H9 (cell line): ENCODE measurements at regions not wholly inside any gene's neighbourhood (a gene's known extent, or its start where the extent isn't known, plus 50 kb on each side); places are given as distances from the start of the nearest gene placed in this dataset.

Source experiments
- DNase-seq: peaks from one replicate; pipeline ENCODE4 v3.0.0-alpha.2; 2017
- H2AFZ ChIP-seq: one replicate; pipeline ENCODE4 v1.6.1; 2013; ENCODE audit warnings: mild to moderate bottlenecking, low read length, control low read depth, moderate library complexity
- H2AK5ac ChIP-seq: 2 replicates; pipeline ENCODE4 v1.6.1; 2013; ENCODE audit warnings: low read length, control low read depth, mixed read lengths; ENCODE audit not compliant: insufficient read length
- H2BK120ac ChIP-seq: one replicate; pipeline ENCODE4 v1.6.1; 2013; ENCODE audit warnings: low read depth, mild to moderate bottlenecking, low read length, control low read depth, inconsistent platforms; ENCODE audit not compliant: poor library complexity, severe bottlenecking
- H2BK12ac ChIP-seq: 2 replicates; pipeline ENCODE4 v1.6.1; 2013; ENCODE audit warnings: low read length, control low read depth, mixed read lengths, low read depth; ENCODE audit not compliant: insufficient read length
- H2BK15ac ChIP-seq: 2 replicates; pipeline ENCODE4 v1.6.1; 2013; ENCODE audit warnings: low read depth, low read length, control low read depth
- H2BK20ac ChIP-seq: one replicate; pipeline ENCODE4 v1.6.1; 2013; ENCODE audit warnings: low read depth, mild to moderate bottlenecking, low read length, control low read depth, inconsistent platforms; ENCODE audit not compliant: poor library complexity, severe bottlenecking
- H2BK5ac ChIP-seq: 2 replicates; pipeline ENCODE4 v1.6.1; 2013; ENCODE audit warnings: low read length, control low read depth, mixed read lengths; ENCODE audit not compliant: insufficient read length
- H3K14ac ChIP-seq: 2 replicates; pipeline ENCODE4 v1.6.1; 2013; ENCODE audit warnings: low read length, control low read depth; ENCODE audit not compliant: insufficient read depth
- H3K18ac ChIP-seq: 2 replicates; pipeline ENCODE4 v1.6.1; 2013; ENCODE audit warnings: low read depth, mild to moderate bottlenecking, mixed read lengths, low read length, control low read depth; ENCODE audit not compliant: insufficient read length
- H3K23ac ChIP-seq: 2 replicates; pipeline ENCODE4 v1.6.1; 2013; ENCODE audit warnings: low read length, control low read depth, mixed read lengths, low read depth; ENCODE audit not compliant: insufficient read length
- H3K23me2 ChIP-seq: 2 replicates; pipeline ENCODE4 v1.6.1; 2013; ENCODE audit warnings: low read depth, mild to moderate bottlenecking, mixed read lengths, low read length, control low read depth; ENCODE audit not compliant: insufficient read length, poor library complexity, severe bottlenecking
- H3K27ac ChIP-seq: 2 replicates; pipeline ENCODE4 v1.5.1; 2013; ENCODE audit warnings: low read length, control low read depth, mixed read lengths, low read depth; ENCODE audit not compliant: insufficient read length
- H3K27me3 ChIP-seq: 2 replicates; pipeline ENCODE4 v1.6.1; 2013; ENCODE audit warnings: low read length, control low read depth, inconsistent platforms; ENCODE audit not compliant: insufficient read depth
- H3K4ac ChIP-seq: 2 replicates; pipeline ENCODE4 v1.6.1; 2013; ENCODE audit warnings: low read depth, mild to moderate bottlenecking, control low read depth, inconsistent platforms, low read length, moderate library complexity
- H3K4me1 ChIP-seq: 2 replicates; pipeline ENCODE4 v1.6.1; 2013; ENCODE audit warnings: low read length, control low read depth, inconsistent platforms; ENCODE audit not compliant: insufficient read depth
- H3K4me2 ChIP-seq: 2 replicates; pipeline ENCODE4 v1.6.1; 2013; ENCODE audit warnings: low read length, control low read depth, mixed read lengths; ENCODE audit not compliant: insufficient read length, insufficient read depth
- H3K56ac ChIP-seq: 2 replicates; pipeline ENCODE4 v1.6.1; 2013; ENCODE audit warnings: low read depth, mild to moderate bottlenecking, mixed read lengths, low read length, control low read depth; ENCODE audit not compliant: insufficient read length
- H3K79me1 ChIP-seq: 2 replicates; pipeline ENCODE4 v1.6.1; 2013; ENCODE audit warnings: low read depth, mild to moderate bottlenecking, moderate library complexity, low read length, control low read depth, inconsistent platforms; ENCODE audit not compliant: insufficient read depth, poor library complexity, severe bottlenecking
- H3K79me2 ChIP-seq: 2 replicates; pipeline ENCODE4 v1.6.1; 2013; ENCODE audit warnings: low read length, control low read depth, inconsistent platforms; ENCODE audit not compliant: insufficient read depth
- H3K9ac ChIP-seq: 2 replicates; pipeline ENCODE4 v1.6.1; 2013; ENCODE audit warnings: low read length, control low read depth, mixed read lengths; ENCODE audit not compliant: insufficient read length; ENCODE audit errors: extremely low read depth
- H3K9me3 ChIP-seq: one replicate; pipeline ENCODE4 v1.6.1; 2013; ENCODE audit warnings: low read depth, low read length, inconsistent platforms; ENCODE audit not compliant: control insufficient read depth
- H3T11ph ChIP-seq: one replicate; pipeline ENCODE4 v1.6.1; 2013; ENCODE audit warnings: mild to moderate bottlenecking, low read length, control low read depth, inconsistent platforms
- H4K20me1 ChIP-seq: one replicate; pipeline ENCODE4 v1.6.1; 2013; ENCODE audit not compliant: control insufficient read depth, insufficient read length, insufficient read depth
- H4K5ac ChIP-seq: 2 replicates; pipeline ENCODE4 v1.6.1; 2013; ENCODE audit warnings: low read depth, mild to moderate bottlenecking, mixed read lengths, low read length, control low read depth; ENCODE audit not compliant: insufficient read length
- H4K8ac ChIP-seq: replicated peaks from 2 replicates; pipeline ENCODE4 v1.6.1; 2013; ENCODE audit warnings: low read length, control low read depth, mixed read lengths, low read depth; ENCODE audit not compliant: insufficient read length
- H4K91ac ChIP-seq: 2 replicates; pipeline ENCODE4 v1.6.1; 2013; ENCODE audit warnings: low read depth, mild to moderate bottlenecking, moderate library complexity, mixed read lengths, low read length, control low read depth; ENCODE audit not compliant: insufficient read length
- H3K27ac Mint-ChIP-seq, 3 experiments: 2 replicates in 2 of 3; 3 replicates in 1 of 3; pipeline ENCODE4 v1.8.0; 2020 to 2021; ENCODE audit warnings: mixed read lengths in 3 of 3, mild to moderate bottlenecking in 1 of 3, moderate library complexity in 1 of 3
- H3K27me3 Mint-ChIP-seq: 2 replicates; pipeline ENCODE4 v1.8.0; 2021; ENCODE audit warnings: low read depth, mild to moderate bottlenecking, moderate library complexity, mixed read lengths
- H3K36me3 Mint-ChIP-seq, 3 experiments: 2 replicates in 2 of 3; 3 replicates in 1 of 3; pipeline ENCODE4 v1.8.0; 2020 to 2021; ENCODE audit warnings: low read depth in 3 of 3, mixed read lengths in 3 of 3; ENCODE audit not compliant: insufficient read depth in 1 of 3
- H3K4me1 Mint-ChIP-seq, 2 experiments: 2 replicates each; pipeline ENCODE4 v1.8.0; 2020; ENCODE audit warnings: mixed read lengths in 2 of 2
- H3K4me3 Mint-ChIP-seq, 2 experiments: 2 replicates in 1 of 2; 3 replicates in 1 of 2; pipeline ENCODE4 v1.8.0; 2020 to 2021; ENCODE audit warnings: mild to moderate bottlenecking in 2 of 2, mixed read lengths in 2 of 2, moderate library complexity in 1 of 2
- H3K9me3 Mint-ChIP-seq, 2 experiments: 2 replicates in 1 of 2; 3 replicates in 1 of 2; pipeline ENCODE4 v1.8.0; 2020; ENCODE audit warnings: mild to moderate bottlenecking in 2 of 2, mixed read lengths in 2 of 2, moderate library complexity in 1 of 2
- CTCF ChIP-seq: fragments of 200-600 bp; sonication (generic); conservative IDR thresholded peaks from 3 replicates; pipeline ENCODE4 v1.8.0; 2021; ENCODE audit warnings: antibody characterized with exemption, mild to moderate bottlenecking
- WGBS: extraction: QIAGEN DNeasy Blood & Tissue Kit; methylation state at CpG from one replicate; pipeline ENCODE4 v1.1.7; 2013; ENCODE audit warnings: missing lambda C conversion rate, low lambda C conversion rate, mixed read lengths; ENCODE audit not compliant: insufficient read length; ENCODE audit errors: extremely low coverage; 5-methylcytosine and 5-hydroxymethylcytosine counted together

- Histone ChIP-seq H4K20me1 (no peaks in the 10 kb centered on the region), H4K8ac (no peak overlapping the region), H3K4me2 (no peak overlapping the region), H3K56ac (no peak overlapping the region), H3K18ac (no peak overlapping the region), H3K9me3 (no peaks in the 10 kb centered on the region), H3K9ac (no peak overlapping the region), H3K27ac (no peak overlapping the region), H3K27me3 (peaks cover 38% of the 10 kb centered on the region), H3K4me1 (no peaks in the 10 kb centered on the region), H2BK5ac (no peak overlapping the region), H2AFZ (no peak overlapping the region), H3T11ph (no peak overlapping the region), H3K4ac (no peak overlapping the region), H3K23me2 (no peaks in the 10 kb centered on the region), H2AK5ac (no peak overlapping the region), H4K91ac (no peak overlapping the region), H2BK15ac (no peak overlapping the region), H3K23ac (no peak overlapping the region), H3K79me1 (no peaks in the 10 kb centered on the region), H2BK20ac (no peak overlapping the region), H3K14ac (no peak overlapping the region), H2BK120ac (no peak overlapping the region), H2BK12ac (no peak overlapping the region), H4K5ac (no peak overlapping the region), H3K79me2 (no peaks in the 10 kb centered on the region)
- no peak for TF ChIP-seq CTCF
- H3K9me3 Mint-ChIP-seq, result peaks cover 0 to 2% of the 10 kb centered on the region in 2 experiments; a peak in 2 of 5 replicates
- no peak overlapping the region for H3K4me3 Mint-ChIP-seq
- DNase-seq, result no peak
- peaks cover 98% of the 10 kb centered on the region for H3K27me3 Mint-ChIP-seq
- no peak overlapping the region for H3K27ac Mint-ChIP-seq
- H3K36me3 Mint-ChIP-seq, result no peaks in the 10 kb centered on the region
- H3K4me1 Mint-ChIP-seq, result peaks cover 0 to 4% of the 10 kb centered on the region in 2 experiments; a peak in 1 of 4 replicates
- no CpG with 5 or more reads among the region's 5 CpGs for WGBS
Observed at GRCh38 chr2:157685572-157685971, 56.9 kb upstream of the ACVR1C start.
